ENCODE measurements at regions not wholly inside any gene's neighbourhood (a gene's known extent, or its start where the extent isn't known, plus 50 kb on each side); places are given as distances from the start of the nearest gene placed in this dataset.
"Not testable (repeated sequence)": the region's sequence is repeated elsewhere in the genome, so short reads cannot be mapped to it uniquely, and the experiment has no call there.

DNA sequence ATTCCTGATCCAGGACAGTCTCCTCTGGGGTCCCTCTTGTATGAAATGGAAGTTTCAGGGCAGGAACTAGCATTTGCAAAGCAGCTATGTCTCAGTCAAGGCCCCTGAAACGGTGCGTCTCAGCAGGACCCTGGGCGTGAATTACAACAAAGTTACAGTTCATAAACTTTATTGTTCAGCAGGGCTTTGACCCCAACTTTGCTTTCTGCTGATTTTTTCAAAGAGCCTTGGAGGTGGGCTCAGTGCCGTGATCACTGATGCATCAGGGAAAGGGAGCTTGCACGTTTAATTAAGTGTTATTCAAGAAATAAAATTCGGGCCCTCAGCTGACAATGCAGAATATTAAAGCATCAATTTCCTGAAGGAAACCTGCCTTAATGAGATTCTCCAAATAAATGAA, 260.1 kb upstream of the C16orf82 start:
- DNase-seq, result no peak

- DNase-seq, result no peak
Measured at GRCh38 chr16:26809461-26809860, 257.3 kb upstream of the C16orf82 start.

DNA sequence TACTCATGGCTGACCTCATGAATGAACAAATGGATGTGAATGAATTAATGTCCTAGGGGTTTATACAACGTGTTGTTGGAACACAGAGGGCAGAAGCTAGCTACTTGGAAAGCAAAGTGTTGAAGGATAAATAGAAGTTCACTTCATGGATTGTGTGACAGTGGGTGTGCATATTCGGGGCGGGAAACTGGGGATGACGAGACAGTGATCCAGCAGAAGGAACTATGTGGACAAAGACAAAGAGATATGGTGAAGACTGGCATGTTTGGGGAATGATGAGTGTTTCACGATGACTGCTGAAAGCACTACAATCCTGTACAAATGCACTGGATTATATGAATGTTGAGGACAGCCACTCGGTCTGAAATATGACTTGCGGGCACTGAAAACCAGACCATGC, 250.5 kb upstream of the C16orf82 start:
- no peak for DNase-seq

- DNase-seq, result no peak
Measured at GRCh38 chr16:26816885-26817571, 249.7 kb upstream of the C16orf82 start.

- DNase-seq, result no peak
Measured at GRCh38 chr16:26818393-26818792, 248.3 kb upstream of the C16orf82 start.

- DNase-seq, result no peak
Measured at GRCh38 chr16:26824469-26824868, 242.3 kb upstream of the C16orf82 start.

DNA sequence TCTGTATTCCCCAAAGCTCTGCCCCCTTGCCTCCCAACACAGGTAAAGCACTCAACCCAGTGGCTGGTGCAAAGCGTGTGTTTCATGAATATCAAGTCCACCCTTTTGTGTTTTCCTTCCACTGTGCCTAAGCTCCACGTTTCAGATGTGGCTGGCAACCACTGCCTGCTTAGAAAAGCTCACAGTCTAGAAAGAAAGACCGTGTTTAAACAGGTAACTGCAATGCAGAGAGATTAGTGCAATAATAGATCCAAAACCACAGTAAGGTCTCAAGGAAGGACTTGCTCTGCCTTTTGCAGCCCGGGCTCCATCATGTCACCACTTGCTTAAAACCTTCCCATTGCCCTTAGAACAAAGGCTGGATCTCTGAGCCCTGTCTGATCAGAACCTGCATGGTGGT, 240.2 kb upstream of the C16orf82 start:
- no peak for DNase-seq

DNA sequence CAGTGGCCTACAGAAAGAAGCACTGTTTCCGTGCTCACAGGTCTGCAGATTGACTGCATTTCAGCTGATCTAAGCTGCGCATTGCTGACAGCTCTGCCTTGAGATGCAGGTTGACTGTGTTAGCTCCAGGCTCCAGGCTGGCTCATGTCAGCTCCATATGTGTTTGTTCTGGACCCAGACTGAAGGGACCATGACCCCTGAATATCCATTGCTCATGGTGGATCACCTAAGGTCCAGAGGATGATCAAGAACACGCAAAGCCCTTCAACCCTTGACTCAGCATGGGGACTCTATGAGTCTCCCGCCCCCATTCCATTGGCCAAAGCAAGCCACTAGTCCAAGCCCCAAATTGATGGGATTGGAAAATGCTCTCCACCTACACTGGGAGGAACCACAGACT, 239.3 kb upstream of the C16orf82 start:
- DNase-seq, result no peak

GRCh38 chr16:26830428-26831127, 236.1 kb upstream of the C16orf82 start:
- DNase-seq, result no peak

DNA sequence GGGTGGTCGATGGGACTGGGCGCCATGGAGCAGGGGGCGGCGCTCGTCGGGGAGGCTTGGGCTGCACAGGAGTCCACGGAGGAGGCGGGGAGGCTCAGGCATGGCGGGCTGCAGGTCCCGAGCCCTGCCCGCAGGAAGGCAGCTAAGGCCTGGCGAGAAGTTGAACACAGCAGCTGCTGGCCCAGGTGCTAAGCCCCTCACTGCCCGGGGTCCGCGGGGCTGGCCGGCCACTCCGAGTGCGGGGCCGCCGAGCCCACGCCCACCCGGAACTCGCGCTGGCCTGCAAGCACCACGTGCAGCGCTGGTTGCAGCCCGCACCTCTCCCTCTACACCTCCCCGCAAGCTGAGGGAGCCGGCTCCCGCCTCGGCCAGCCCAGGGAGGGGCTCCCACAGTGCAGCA, 230.6 kb upstream of the C16orf82 start:
- DNase-seq, result not testable (repeated sequence)

DNA sequence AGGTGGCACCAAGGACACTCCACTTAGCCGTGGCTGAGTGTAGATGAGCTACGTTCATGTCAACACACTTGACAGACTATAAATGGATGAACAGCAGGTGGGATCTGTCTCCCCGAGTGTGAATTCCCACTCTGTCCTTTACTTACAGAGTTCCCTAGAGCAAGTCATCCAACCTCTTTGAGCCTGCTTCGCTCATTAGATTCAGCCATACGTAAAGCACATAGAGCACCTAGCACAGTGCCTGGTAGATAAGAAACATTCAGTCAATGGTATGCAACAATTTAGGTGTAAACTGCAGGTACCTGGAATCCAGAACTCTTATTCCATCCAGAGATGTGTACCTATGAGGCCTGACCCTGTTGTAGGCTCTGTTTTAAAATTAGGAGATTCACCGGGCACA, 227.8 kb upstream of the C16orf82 start:
- no peak for DNase-seq

- no peak for DNase-seq
Measured at GRCh38 chr16:26840691-26841090, 226.0 kb upstream of the C16orf82 start.

DNA sequence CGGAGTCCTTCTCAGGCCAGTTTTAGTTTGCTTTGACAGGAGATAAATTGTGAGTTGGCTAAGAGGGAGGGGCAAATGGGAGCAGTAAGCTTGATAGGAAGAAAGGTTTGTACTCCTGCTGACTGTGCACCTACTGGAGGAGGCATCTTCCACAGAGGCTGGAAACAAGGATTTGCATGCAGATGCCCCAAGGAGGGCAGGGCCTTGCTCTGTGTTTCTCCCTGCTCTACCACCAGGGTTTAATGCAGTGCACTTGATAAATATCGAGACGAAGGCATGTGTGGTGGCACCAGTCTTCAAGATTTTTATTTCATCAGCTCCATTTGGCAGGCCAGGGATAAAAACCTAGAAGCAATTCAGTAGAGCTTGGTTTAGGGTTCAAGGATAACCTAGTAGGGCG, 210.5 kb upstream of the C16orf82 start:
- DNase-seq, result no peak

DNA sequence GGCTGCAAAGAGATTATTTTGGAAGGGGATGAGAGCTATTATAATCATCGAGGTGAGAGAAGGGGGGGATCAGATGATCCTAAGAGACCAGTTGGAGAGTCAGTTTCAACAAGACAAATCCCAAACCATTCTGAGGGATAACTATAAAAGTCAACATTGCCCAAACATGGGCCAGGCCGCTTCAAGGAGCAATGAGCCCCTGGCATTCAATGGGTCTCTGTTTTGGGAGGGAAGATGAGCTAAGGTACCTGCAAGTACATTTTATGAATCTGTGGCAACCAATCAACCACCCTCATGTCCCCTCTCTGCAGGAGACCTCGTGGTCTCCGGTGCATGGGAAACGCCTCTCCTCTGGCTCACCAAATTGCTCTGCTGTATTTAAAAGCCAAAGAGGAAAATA, 209.9 kb upstream of the C16orf82 start:
- DNase-seq, result no peak

DNA sequence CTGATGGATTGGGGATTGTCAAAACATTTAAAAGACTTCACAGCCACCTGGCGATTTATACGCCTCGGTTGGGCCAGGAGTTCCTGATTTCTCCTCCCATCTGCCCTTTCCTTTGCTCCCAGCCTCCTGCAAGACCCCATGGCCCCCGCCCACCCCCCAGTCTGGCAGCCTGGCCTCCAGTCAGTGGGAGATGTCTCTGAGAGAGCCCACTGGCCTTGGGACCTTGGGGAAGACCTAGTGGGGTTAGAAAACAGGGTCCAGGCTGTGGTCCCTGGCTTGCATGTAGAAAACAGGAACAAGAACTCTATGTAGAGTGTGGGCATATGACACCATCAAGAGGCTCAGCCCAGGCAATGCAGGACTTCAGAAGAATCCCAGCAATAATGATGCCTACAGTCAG, 209.4 kb upstream of the C16orf82 start:
- DNase-seq, result no peak

GRCh38 chr16:26860506-26860905, 206.2 kb upstream of the C16orf82 start:
- DNase-seq, result no peak

GRCh38 chr16:26863931-26864330, 202.8 kb upstream of the C16orf82 start:
- DNase-seq, result no peak

DNA sequence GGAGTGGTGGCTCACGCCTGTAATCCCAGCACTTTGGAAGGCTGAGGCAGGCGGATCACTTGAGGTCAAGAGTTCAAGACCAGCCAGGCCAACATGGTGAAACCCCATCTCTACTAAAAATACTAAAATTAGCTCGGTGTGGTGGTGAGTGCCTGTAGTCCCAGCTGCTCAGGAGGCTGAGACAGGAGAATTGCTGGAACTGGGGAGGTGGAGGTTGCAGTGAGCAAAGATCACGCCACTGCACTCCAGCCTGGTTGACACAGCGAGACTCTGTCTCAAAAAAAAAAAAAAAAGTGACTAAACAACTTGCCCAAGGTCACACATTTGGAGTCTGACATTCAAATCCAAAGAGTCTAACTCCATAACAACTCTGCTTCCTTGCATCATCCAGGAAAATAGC, 192.4 kb upstream of the C16orf82 start:
- DNase-seq, result not testable (repeated sequence)

- no peak for DNase-seq
Measured at GRCh38 chr16:26877421-26877820, 189.3 kb upstream of the C16orf82 start.

DNA sequence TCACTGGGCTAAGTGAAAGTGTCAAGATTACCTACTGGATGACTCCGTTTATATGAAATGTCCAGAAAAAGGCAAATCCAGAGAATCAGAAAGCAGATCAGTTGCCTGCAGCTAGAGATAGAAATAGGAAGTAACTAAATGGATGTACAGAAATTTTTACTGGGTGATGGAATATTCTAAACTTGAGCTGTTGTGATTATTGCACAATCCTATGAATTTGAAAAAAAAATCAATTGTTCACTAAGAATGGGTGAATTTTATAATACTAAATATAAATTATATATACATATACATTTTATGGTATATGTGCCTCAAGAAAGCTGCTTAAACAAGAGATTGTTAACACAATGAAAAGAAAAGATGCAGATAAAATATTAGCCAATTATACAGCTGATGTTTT, 181.1 kb upstream of the C16orf82 start:
- DNase-seq, result no peak

GRCh38 chr16:26889740-26890139, 177.0 kb upstream of the C16orf82 start:
- no peak for DNase-seq

GRCh38 chr16:26898200-26898599, 168.5 kb upstream of the C16orf82 start:
- no peak for DNase-seq

DNA sequence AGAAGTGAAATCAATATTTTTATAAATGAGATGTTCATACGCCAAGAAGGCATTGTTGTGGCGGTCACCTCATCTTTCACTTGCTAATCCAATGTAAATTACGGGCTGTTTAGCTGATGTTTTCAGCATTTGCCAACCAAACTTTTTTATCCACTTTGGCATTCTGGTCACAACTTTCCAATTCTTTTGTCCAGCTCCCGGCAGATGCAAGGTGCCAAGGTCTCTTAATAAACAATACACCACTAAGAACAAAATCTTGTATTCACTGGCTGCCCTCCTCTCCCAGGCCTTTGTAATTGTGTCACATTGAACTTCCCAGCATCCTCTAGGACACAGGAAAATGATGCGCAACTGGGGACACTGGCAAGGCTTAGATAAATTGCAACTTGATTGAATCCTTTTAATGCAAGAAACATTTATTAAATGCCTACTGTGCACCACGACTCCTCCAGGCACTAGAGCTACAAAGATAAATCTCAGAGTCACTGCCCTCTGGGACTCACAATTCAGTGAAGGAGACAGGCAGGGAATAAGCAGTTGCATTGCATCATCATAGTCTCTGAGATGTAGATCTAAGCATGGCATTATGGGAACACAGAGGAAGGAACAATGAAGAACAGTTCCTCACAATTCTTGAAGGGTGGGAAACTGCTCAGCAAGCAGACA, 165.4 kb upstream of the C16orf82 start:
- no peak for DNase-seq

- no peak for DNase-seq
Measured at GRCh38 chr16:26901983-26902382, 164.7 kb upstream of the C16orf82 start.
